ENCODE measurements at regions not wholly inside any gene's neighbourhood (a gene's known extent, or its start where the extent isn't known, plus 50 kb on each side); places are given as distances from the start of the nearest gene placed in this dataset.

GRCh38 chr10:28807760-28808613, 130.7 kb downstream of the BAMBI start:
- no peak overlapping the region for H3K27ac ChIP-seq
- TF ChIP-seq CTCF (conservative IDR thresholded peaks at IDR 0.05; ENCODE audit: low read depth) = no peak
- ChIA-PET POLR2A (ENCODE audit: low non-redundant PET) (no interaction called here), CTCF (interaction anchor here (0.6 to 0.9 kb wide), 2 partner anchors 47 to 304 kb away, joined by 3 to 4 read pairs; no protein-coding TSS in a partner anchor)
- no peak for DNase-seq (ENCODE audit: low spot score)

DNA sequence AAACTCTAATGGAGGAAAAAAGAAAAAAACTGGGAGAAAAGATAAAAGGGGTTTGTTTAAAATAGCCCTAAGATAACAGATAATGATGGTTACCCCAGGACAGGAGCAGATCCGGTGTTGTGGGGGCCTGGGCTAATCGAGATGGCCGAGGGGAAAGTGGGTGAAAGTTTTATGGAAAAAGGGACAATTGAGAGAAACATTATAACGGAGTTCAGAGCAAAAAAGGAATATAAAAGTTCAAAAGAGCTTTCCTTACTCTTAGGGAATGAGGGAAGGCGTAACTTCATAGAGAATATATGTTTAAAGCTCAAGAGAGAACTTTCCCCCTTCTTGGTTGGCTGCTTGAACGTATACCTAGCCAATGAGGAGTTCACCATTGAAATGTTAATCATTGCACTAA, 131.4 kb downstream of the BAMBI start:
- POLR2A ChIA-PET (ENCODE audit: low non-redundant PET) = no interaction called here
- H3K27ac ChIP-seq = no peak overlapping the region
- TF ChIP-seq CTCF (conservative IDR thresholded peaks at IDR 0.05; ENCODE audit: low read depth) = no peak
- CTCF ChIA-PET = no interaction called here
- DNase-seq (ENCODE audit: low spot score) = no peak

- no peak for TF ChIP-seq CTCF (conservative IDR thresholded peaks at IDR 0.05; ENCODE audit: low read depth)
- DNase-seq (ENCODE audit: low spot score) = no peak
- POLR2A ChIA-PET (ENCODE audit: low non-redundant PET) = no interaction called here
- H3K27ac ChIP-seq = no peak overlapping the region
- CTCF ChIA-PET = interaction anchor here (0.6 to 0.7 kb wide), 2 partner anchors 448 to 473 kb away, joined by 3 read pairs; no protein-coding TSS in a partner anchor
Measured at GRCh38 chr10:28810057-28810870, 132.9 kb downstream of the BAMBI start.

- POLR2A ChIA-PET (ENCODE audit: low non-redundant PET) = no interaction called here
- no peak for TF ChIP-seq CTCF (conservative IDR thresholded peaks at IDR 0.05; ENCODE audit: low read depth)
- CTCF ChIA-PET = no interaction called here
- DNase-seq (ENCODE audit: low spot score) = no peak
- no peak overlapping the region for H3K27ac ChIP-seq
Measured at GRCh38 chr10:28811639-28812349, 134.5 kb downstream of the BAMBI start.

DNA sequence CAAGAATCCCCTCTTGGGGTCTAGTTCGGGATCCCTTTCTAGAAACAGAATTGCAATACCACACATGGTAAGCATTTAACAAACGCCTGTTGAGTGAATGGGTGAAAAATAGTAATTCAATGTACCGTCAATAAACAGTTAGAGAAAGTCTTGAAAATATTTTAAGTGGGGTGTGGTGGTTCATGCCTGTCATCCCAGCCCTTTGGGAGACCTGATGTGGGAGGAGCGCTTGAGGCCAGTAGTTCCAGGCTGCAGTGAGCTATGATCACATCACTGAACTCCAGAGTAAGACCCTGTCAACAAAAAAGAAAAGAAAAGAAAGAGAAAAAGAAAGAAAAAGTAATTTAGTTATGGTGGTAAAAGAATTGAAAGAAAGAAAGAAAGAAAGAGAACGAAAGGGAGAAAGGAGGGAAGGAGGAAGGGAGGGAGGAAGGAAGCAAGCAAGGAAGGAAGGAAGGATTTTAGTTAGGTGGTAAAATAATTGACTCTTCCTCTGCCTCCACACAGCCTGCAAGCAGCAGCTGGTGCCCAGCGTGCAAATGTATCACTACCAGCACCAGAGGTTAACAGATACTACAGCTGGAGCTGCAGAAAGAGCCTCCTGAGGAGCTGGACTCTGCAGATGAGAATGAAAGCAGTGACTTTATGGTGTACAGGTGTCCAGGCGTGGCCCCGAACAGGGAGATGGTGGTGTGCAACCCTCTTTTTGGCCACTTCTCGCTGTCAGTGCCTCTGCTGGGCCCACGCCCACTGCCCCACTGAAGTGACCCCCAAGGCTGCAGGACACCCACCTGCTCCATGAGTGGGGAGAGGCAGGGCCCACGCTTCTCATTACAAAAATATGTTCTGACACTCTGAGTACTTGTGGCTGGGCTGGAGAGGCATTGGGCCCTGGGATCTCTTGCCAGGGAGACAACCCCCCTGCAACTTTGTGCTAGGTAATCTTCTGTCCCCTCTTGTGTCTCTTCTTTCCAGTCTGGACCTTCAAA, 135.4 kb downstream of the BAMBI start:
- ChIA-PET CTCF (no interaction called here), POLR2A (ENCODE audit: low non-redundant PET) (no interaction called here)
- no peak for DNase-seq (ENCODE audit: low spot score)
- H3K27ac ChIP-seq = no peak overlapping the region
- no peak for TF ChIP-seq CTCF (conservative IDR thresholded peaks at IDR 0.05; ENCODE audit: low read depth)
